Germinal center (tissue), 1 donor: ENCODE measurements at regions not wholly inside any gene's neighbourhood (a gene's known extent, or its start where the extent isn't known, plus 50 kb on each side); places are given as distances from the start of the nearest gene placed in this dataset.

Experiments
- DNase-seq: peaks from one replicate; pipeline ENCODE4 v3.0.0; 2012; ENCODE audit warnings: mixed read lengths, low spot score

DNA sequence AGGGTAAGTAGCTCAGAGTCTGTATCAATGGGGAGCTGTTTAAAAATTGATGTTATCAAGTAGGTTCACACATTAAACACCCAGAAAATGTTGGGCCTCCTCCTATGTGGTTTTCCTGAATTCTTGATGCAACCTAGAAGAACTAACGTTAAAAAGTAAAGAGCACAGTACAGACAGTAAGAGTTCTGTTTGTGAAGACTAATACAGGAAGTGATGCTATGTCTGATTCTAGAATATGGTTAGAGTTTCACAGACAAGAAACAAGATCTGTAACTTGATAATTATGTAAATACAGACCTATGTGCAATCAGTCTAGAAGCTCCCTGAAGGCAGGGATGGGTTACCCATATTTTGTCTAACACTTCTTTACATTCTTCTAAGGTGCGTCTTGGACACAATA, 214.9 kb upstream of the BTG1 start:
- DNase-seq, result no peak

GRCh38 chr12:92359581-92360209, 214.0 kb upstream of the BTG1 start:
- no peak for DNase-seq

GRCh38 chr12:92357584-92358261, 212.1 kb upstream of the BTG1 start:
- DNase-seq, result no peak

DNA sequence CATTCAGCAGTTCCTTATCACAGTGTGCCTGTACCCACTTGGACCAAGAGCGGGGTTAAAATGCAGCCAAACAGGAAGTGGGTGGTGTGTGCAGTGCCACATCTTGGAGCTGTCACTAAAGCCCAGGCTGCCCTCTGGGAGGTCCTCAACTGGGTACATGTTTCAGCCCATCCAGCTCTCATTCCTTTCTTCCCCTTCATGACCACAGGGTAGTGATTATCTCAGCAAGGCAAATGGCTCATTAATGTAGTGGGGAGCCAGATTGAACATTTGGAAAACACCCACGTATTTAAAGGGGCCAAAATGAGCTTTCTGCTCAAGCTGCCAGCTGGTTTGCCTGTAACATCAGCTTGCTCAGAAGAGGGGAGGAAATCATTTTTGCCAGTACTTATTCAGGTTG, 210.8 kb upstream of the BTG1 start:
- no peak for DNase-seq

- DNase-seq, result no peak
Observed at GRCh38 chr12:92349635-92350034, 204.0 kb upstream of the BTG1 start.

DNA sequence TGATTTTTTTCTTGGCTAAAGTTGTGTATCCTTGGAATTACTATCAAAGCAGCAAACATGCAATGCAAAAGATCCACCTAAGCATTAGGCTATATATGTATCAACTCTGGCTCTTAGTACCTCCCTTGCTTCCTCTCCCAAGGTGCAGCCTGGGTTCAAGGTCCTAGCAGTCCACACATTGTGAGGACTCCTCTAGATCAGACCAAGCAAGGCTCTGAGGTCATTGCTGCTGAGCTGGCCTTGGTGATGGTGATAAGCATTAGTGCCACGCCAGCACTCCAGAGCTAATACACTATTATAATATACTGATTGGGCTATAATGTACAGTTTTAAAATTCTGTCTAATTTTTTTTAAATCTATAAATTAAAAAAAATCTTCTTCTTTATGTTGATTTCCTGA, 196.9 kb upstream of the BTG1 start:
- no peak for DNase-seq

- DNase-seq, result no peak
Observed at GRCh38 chr12:92341065-92341668, 195.5 kb upstream of the BTG1 start.

DNA sequence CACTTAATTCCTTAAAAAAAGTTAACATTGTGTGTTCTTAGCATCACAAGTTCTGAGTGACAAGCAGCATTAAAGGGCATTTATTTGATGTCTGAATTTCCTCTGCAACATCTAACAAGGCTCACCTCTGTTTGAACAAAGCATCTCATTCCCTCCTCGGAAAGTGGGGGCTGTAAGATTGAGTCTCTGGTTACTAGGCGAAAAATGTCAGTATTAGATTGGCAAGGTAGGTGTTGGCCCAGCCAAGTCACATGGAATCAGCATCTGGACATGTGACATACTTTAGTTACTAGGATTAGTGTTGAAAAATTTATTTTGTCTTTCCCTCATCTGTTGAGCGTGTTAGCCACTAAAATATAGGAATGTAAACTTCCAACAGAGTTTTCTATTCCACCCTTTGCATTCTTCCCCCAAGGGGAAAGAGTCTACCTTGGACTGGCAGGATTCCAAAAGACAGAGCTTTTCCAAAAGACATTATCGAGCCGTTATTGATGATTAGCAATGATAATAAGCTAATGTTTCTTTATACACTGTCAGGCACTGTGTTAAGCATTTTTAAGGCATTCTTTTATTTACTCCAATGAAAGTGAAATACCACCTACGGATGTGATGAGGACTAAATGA, 194.9 kb upstream of the BTG1 start:
- DNase-seq, result no peak

DNA sequence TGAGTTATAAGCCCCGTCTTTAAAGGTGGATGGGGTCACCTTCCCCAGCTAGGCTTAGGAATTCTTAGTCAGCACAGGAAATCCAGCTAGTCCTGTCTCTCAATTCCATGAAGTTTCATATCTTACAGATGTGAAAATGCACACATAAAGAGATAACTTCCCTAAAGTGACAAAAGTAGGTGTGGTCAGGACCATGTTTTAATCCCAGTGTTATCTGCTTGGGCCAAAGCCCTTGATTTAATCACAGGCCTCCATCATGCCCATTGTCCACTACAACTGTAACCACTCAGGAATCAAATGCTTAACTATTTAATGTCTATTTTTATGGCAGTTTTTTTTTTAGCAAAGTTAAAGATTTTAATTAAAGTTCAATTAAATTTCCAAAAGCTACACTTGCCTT, 194.4 kb upstream of the BTG1 start:
- DNase-seq, result no peak

GRCh38 chr12:92339198-92339821, 193.7 kb upstream of the BTG1 start:
- no peak for DNase-seq

GRCh38 chr12:92338671-92339070, 193.0 kb upstream of the BTG1 start:
- no peak for DNase-seq

- DNase-seq, result no peak
Observed at GRCh38 chr12:92338102-92338501, 192.5 kb upstream of the BTG1 start.

DNA sequence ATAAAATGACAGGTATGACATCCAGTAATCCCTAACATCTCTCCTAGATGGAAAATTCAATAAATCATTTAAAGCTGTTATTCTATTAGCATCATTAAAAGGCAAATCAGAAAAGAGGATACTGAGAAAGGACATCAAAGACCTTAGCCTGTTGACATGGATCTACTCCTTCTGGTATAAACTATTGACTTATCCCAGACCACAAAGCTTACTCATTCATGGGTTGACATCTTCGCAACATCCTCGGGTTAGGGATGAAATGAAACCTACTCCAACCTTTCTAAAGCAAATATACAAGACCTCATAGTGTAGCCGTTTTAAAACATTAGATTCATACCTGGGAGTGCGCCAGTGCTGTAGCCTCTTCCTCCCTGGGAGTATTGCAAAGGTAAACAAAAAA, 191.5 kb upstream of the BTG1 start:
- no peak for DNase-seq

DNA sequence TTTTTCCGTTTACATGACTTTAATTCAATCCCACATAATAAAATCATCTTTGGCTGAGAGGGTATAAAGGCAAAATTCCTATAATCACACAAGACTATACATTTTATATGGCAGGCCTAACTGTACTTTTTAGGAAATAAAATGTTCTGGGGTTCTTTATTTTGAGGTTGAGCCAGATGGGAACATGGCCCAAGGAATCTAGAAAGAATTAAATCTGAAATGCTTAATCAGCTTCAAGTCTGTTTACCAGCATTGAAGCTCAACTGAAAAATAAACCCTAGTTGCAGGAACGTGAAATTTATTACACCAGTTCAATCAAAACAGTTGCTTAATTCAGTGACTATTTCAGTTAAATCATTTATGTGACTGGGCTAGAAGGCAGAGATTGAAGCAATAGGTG, 191.0 kb upstream of the BTG1 start:
- DNase-seq, result no peak

GRCh38 chr12:92335831-92336230, 190.2 kb upstream of the BTG1 start:
- DNase-seq, result no peak

DNA sequence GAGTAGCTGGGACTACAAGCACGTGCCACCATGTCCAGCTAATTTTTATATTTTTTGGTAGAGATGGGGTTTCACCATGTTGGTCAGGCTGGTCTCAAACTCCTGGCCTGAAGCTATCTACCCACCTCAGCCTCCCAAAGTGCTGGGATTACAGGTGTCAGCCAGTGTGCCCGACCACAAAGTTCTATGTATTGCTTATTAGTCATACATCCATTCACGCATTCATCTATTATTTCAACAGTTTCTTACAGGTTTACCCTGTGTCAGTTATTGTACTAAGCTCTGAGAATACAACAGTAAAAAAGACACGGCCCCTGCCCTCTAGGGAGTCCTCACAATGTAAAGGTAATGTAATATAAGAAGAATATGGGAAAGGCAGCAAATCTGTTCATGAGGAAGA, 188.9 kb upstream of the BTG1 start:
- no peak for DNase-seq

DNA sequence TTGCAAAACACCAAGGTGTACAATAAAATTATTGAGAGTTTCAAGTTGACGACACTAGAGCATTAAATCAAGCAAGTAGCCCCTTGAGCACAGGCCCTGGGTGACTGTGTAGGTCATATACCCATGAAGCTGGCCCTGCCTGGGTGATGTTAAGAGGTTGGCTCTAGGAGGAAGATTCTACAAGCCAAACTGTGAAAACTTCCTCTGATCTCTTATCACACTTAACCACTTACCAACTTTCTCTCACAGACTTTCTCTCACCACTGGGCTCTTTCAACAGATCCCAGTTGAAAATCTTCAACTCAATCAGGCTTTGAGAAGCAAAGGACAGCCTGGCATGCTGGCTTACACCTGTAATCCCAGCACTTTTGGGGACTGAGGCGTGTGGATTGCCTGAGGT, 186.9 kb upstream of the BTG1 start:
- DNase-seq, result no peak

DNA sequence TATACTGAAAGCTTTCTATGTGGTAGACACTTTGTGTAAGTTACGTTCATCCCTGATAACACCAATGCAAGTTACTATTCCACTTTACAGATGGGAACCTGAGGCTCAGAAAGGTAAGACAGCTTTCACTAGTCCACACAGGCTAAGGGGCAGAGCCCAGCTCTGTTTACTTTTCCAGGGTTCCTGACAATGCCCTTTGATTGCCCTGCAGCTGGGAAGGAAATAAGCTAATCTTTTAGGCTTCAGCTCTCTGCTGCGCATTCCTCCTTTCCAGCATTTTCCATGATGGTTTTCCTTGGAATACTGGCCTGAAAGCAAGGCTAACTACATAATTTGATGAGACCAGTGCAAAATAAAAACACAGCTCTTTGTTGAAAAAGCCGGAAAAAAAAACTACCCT, 185.7 kb upstream of the BTG1 start:
- DNase-seq, result no peak

- DNase-seq, result no peak
Observed at GRCh38 chr12:92330654-92331053, 185.0 kb upstream of the BTG1 start.

- DNase-seq, result no peak
Observed at GRCh38 chr12:92326877-92327276, 181.2 kb upstream of the BTG1 start.

DNA sequence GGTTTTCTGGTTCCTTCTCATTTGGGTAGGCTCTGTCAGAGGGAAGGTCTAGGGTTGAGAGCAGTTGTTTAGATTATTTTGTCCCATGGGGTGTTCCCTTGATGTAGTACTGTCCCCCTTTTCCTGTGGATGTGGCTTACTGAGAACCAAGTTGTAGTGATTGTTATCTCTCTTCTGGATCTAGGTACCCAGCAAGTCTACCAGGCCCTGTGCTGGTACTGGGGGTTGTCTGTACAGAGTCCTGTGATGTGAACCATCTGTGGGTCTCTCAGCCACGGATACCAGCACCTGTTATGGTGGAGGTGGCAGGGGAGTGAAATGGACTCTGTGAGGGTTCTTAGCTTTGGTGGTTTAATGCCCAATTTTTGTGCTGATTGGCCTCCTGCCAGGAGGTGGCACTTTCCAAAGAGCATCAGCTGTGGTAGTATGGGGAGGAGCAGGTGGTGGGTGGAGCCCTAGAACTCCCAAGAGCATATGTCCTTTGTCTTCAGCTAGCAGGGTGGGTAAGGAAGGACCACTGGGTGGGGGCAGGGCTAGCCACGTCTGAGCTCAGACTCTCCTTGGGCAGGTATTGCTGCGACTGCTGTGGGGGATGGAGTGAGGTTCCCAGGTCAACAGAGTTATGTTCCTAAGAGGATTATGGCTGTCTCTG, 179.3 kb upstream of the BTG1 start:
- DNase-seq, result no peak

DNA sequence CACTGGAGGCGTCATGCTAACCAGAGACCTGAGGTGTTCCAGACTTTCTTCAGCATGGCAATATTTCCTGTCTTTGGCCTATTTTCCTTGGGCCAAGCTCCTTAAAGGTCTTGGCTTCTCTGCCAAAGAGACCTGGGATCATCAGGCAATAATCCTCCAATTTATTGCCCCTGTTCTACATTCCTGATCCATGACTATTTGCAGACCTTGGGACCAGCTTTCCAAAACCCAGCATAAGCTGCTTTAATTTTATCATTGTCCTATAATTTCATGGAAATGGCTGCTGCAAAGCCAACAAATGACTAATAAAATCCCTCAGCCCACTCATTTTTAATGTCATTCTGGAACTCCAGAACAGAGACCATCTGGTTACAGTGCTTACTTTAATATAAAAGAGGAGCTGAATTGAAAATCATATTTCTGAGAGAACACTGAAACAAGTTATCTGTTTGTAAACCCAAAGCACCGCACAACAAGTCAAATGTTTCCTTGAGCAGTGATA, 166.9 kb upstream of the BTG1 start:
- no peak for DNase-seq
